Liver (tissue), 3 donors: ENCODE measurements at regions not wholly inside any gene's neighbourhood (a gene's known extent, or its start where the extent isn't known, plus 50 kb on each side); places are given as distances from the start of the nearest gene placed in this dataset.

ENCODE experiments used
- CTCF ChIP-seq: fragments of 150-350 bp; IDR thresholded peaks from 2 replicates; pipeline ENCODE4 v1.5.1; 2017; ENCODE audit warnings: improper control_type of control experiment, low read depth, low read length; ENCODE audit not compliant: missing input control
- TAF1 ChIP-seq: conservative IDR thresholded peaks from 2 replicates; pipeline ENCODE4 v1.6.1; 2016; ENCODE audit warnings: antibody characterized with exemption, mild to moderate bottlenecking
- ZBTB33 ChIP-seq: IDR thresholded peaks from 2 replicates; pipeline ENCODE4 v1.6.1; 2016; ENCODE audit warnings: antibody characterized with exemption
- TF ChIP-seq, protein P1 (sequence below): IDR thresholded peaks from 2 replicates; pipeline ENCODE4 v1.6.1; 2016; ENCODE audit warnings: antibody characterized with exemption, mild to moderate bottlenecking
- donor health status: healthy.
- donor health status: healthy.

DNA sequence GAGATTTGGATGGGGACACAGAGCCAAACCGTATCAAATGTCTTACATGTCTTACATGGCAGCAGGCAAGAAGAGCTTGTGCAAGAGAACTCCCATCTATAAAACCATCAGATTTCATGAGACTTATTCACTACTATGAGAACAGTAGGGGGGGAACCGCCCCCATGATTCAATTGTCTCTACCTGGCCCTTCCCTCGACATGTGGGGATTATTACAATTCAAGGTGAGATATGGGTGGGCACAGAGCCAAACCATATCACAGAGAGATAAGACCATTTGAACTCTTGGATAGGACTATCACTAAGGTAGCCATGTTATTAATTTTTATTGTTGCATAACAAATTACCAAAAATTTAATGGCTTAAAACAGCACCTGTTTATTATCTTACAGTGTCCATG, 611.7 kb downstream of the SOX6 start:
- TF ChIP-seq ZBTB33 (no peak), CTCF (no peak), TAF1 (no peak)
- TF ChIP-seq, protein P1, sequence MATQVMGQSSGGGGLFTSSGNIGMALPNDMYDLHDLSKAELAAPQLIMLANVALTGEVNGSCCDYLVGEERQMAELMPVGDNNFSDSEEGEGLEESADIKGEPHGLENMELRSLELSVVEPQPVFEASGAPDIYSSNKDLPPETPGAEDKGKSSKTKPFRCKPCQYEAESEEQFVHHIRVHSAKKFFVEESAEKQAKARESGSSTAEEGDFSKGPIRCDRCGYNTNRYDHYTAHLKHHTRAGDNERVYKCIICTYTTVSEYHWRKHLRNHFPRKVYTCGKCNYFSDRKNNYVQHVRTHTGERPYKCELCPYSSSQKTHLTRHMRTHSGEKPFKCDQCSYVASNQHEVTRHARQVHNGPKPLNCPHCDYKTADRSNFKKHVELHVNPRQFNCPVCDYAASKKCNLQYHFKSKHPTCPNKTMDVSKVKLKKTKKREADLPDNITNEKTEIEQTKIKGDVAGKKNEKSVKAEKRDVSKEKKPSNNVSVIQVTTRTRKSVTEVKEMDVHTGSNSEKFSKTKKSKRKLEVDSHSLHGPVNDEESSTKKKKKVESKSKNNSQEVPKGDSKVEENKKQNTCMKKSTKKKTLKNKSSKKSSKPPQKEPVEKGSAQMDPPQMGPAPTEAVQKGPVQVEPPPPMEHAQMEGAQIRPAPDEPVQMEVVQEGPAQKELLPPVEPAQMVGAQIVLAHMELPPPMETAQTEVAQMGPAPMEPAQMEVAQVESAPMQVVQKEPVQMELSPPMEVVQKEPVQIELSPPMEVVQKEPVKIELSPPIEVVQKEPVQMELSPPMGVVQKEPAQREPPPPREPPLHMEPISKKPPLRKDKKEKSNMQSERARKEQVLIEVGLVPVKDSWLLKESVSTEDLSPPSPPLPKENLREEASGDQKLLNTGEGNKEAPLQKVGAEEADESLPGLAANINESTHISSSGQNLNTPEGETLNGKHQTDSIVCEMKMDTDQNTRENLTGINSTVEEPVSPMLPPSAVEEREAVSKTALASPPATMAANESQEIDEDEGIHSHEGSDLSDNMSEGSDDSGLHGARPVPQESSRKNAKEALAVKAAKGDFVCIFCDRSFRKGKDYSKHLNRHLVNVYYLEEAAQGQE, result no peak
